H1 (cell line): ENCODE measurements at regions not wholly inside any gene's neighbourhood (a gene's known extent, or its start where the extent isn't known, plus 50 kb on each side); places are given as distances from the start of the nearest gene placed in this dataset.

ENCODE experiments used
- CTCF ChIA-PET: fragments of 300-600 bp; sonication (Branson Sonifier 250); formaldehyde crosslinking; loops from one replicate; lab custom pipeline; 2021; ENCODE audit not compliant: partially characterized antibody; lab: Charles Lee
- POLR2A ChIA-PET: fragments of 300-600 bp; sonication (Branson Sonifier 250); formaldehyde crosslinking; loops from one replicate; lab custom pipeline; 2021; ENCODE audit warnings: inconsistent platforms; ENCODE audit not compliant: partially characterized antibody; lab: Charles Lee
- DNase-seq, 2 experiments: peaks; one replicate each; pipeline versions ENCODE4 v3.0.0 to v3.0.0-alpha.2; 2010 to 2022; ENCODE audit warnings: low spot score in 2 of 2, low read depth in 1 of 2, mixed read lengths in 1 of 2
- FAIRE-seq: peaks from 2 replicates; lab custom pipeline; 2011; peaks lifted over from hg19 to GRCh38; lab: Jason Lieb, UNC
- H2AFZ ChIP-seq: 2 replicates; pipeline ENCODE4 v1.8.1; 2012; ENCODE audit warnings: low read length, inconsistent platforms
- H2AK5ac ChIP-seq: 2 replicates; pipeline ENCODE4 v1.6.1; 2013; ENCODE audit warnings: low read depth, low read length
- H2BK120ac ChIP-seq: replicated peaks from 2 replicates; pipeline ENCODE3; 2013; ENCODE audit warnings: low read depth, low read length, inconsistent platforms
- H2BK12ac ChIP-seq: 2 replicates; pipeline ENCODE4 v1.6.1; 2013; ENCODE audit warnings: low read depth, low read length
- H2BK15ac ChIP-seq: 2 replicates; pipeline ENCODE4 v1.6.1; 2013; ENCODE audit warnings: low read length
- H2BK20ac ChIP-seq: 2 replicates; pipeline ENCODE4 v1.6.1; 2013; ENCODE audit warnings: low read length
- H2BK5ac ChIP-seq: 2 replicates; pipeline ENCODE4 v1.6.1; 2013; ENCODE audit warnings: low read depth, low read length
- H3K14ac ChIP-seq: 2 replicates; pipeline ENCODE4 v1.6.1; 2013; ENCODE audit warnings: inconsistent platforms; ENCODE audit not compliant: insufficient read length
- H3K18ac ChIP-seq: 2 replicates; pipeline ENCODE4 v1.6.1; 2013; ENCODE audit warnings: low read length; ENCODE audit errors: extremely low read depth
- H3K23ac ChIP-seq: 2 replicates; pipeline ENCODE4 v1.6.1; 2013; ENCODE audit warnings: inconsistent platforms; ENCODE audit not compliant: insufficient read length
- H3K23me2 ChIP-seq: 2 replicates; pipeline ENCODE4 v1.6.1; 2013; ENCODE audit warnings: low read depth, low read length
- H3K27ac ChIP-seq: 2 replicates; pipeline ENCODE4 v1.6.1; 2011; ENCODE audit warnings: low read depth, low read length, inconsistent platforms
- H3K27me3 ChIP-seq, 4 experiments: replicated peaks in 1 of 4; 1 replicate in 1 of 4; 2 replicates in 3 of 4; pipeline versions ENCODE4 v1.6.1 to v1.8.1; 2011 to 2013; ENCODE audit warnings: low read length in 3 of 4, mild to moderate bottlenecking in 3 of 4, inconsistent platforms in 2 of 4, mixed read lengths in 2 of 4, moderate library complexity in 1 of 4; ENCODE audit not compliant: control insufficient read depth in 3 of 4, insufficient read depth in 3 of 4; ENCODE audit errors: extremely low read depth in 1 of 4
- H3K36me3 ChIP-seq, 4 experiments: 2 replicates each; pipeline versions ENCODE4 v1.6.1 to v1.8.1; 2011 to 2013; ENCODE audit warnings: mild to moderate bottlenecking in 4 of 4, low read length in 3 of 4, moderate library complexity in 2 of 4, control low read depth in 1 of 4, inconsistent platforms in 1 of 4; ENCODE audit not compliant: insufficient read depth in 4 of 4, control insufficient read depth in 2 of 4
- H3K4ac ChIP-seq: replicated peaks from 2 replicates; pipeline ENCODE3; 2013; ENCODE audit warnings: low read length, low read depth, mixed read lengths, inconsistent platforms; ENCODE audit not compliant: insufficient read length
- H3K4me1 ChIP-seq, 4 experiments: replicated peaks in 1 of 4; 1 replicate in 1 of 4; 2 replicates in 3 of 4; pipeline versions ENCODE4 v1.6.1 to v1.8.1; 2011 to 2013; ENCODE audit warnings: low read length in 3 of 4, inconsistent platforms in 2 of 4, mixed read lengths in 1 of 4; ENCODE audit not compliant: insufficient read depth in 4 of 4, control insufficient read depth in 3 of 4
- H3K4me2 ChIP-seq, 2 experiments: 2 replicates each; pipeline versions ENCODE4 v1.6.1 to v1.8.1; 2011 to 2013; ENCODE audit warnings: low read depth in 2 of 2, low read length in 2 of 2, control low read depth in 1 of 2, inconsistent platforms in 1 of 2, mild to moderate bottlenecking in 1 of 2; ENCODE audit not compliant: insufficient read depth in 1 of 2
- H3K4me3 ChIP-seq, 4 experiments: fragments of 200-600, 300-600 bp in 1 of 4; sonication (generic), shearing (Covaris generic), sonication (Bioruptor Twin) in 1 of 4; 2 replicates each; pipeline versions ENCODE4 v1.5.1 to v1.8.1; 2011 to 2016; ENCODE audit warnings: low read length in 4 of 4, low read depth in 3 of 4, control low read depth in 2 of 4, inconsistent platforms in 2 of 4, mild to moderate bottlenecking in 2 of 4, mixed read lengths in 1 of 4, moderate library complexity in 1 of 4; ENCODE audit not compliant: insufficient read depth in 2 of 4; ENCODE audit errors: extremely low read depth in 1 of 4
- H3K56ac ChIP-seq: replicated peaks from 2 replicates; pipeline ENCODE3; 2013; ENCODE audit warnings: low read depth, mild to moderate bottlenecking, mixed read lengths, low read length, inconsistent platforms; ENCODE audit not compliant: insufficient read length
- H3K79me1 ChIP-seq: 2 replicates; pipeline ENCODE4 v1.6.1; 2013; ENCODE audit warnings: low read depth, low read length, control low read depth
- H3K79me2 ChIP-seq, 2 experiments: 2 replicates each; pipeline versions ENCODE4 v1.6.1 to v1.8.1; 2012 to 2013; ENCODE audit warnings: low read length in 2 of 2, mild to moderate bottlenecking in 2 of 2, inconsistent platforms in 1 of 2; ENCODE audit not compliant: insufficient read depth in 2 of 2, control insufficient read depth in 1 of 2
- H3K9ac ChIP-seq, 4 experiments: replicated peaks in 1 of 4; 1 replicate in 1 of 4; 2 replicates in 3 of 4; pipeline versions ENCODE4 v1.6.1 to v1.8.1; 2011 to 2013; ENCODE audit warnings: low read depth in 3 of 4, low read length in 3 of 4, control low read depth in 2 of 4, mild to moderate bottlenecking in 2 of 4, moderate library complexity in 2 of 4, inconsistent platforms in 1 of 4; ENCODE audit errors: extremely low read depth in 1 of 4
- H3K9me3 ChIP-seq, 2 experiments: 2 replicates each; pipeline versions ENCODE4 v1.6.1 to v1.8.1; 2012 to 2013; ENCODE audit warnings: mild to moderate bottlenecking in 2 of 2, moderate library complexity in 2 of 2, control low read depth in 1 of 2, inconsistent platforms in 1 of 2, low read depth in 1 of 2, low read length in 1 of 2, mixed read lengths in 1 of 2; ENCODE audit not compliant: insufficient read depth in 2 of 2
- H4K20me1 ChIP-seq, 2 experiments: replicated peaks in 1 of 2; 2 replicates each; pipeline versions ENCODE3 to v1.8.1; 2011 to 2013; ENCODE audit warnings: inconsistent platforms in 2 of 2, low read length in 2 of 2, mild to moderate bottlenecking in 1 of 2; ENCODE audit not compliant: insufficient read depth in 2 of 2, control insufficient read depth in 1 of 2
- H4K5ac ChIP-seq: 2 replicates; pipeline ENCODE4 v1.6.1; 2013; ENCODE audit warnings: low read length, low read depth, mixed read lengths, inconsistent platforms; ENCODE audit not compliant: insufficient read length
- H4K8ac ChIP-seq: 2 replicates; pipeline ENCODE4 v1.8.0; 2013; ENCODE audit warnings: mild to moderate bottlenecking, moderate library complexity, low read length, inconsistent platforms; ENCODE audit not compliant: insufficient read depth; ENCODE audit errors: extremely low read depth
- H4K91ac ChIP-seq: replicated peaks from 2 replicates; pipeline ENCODE3; 2013; ENCODE audit warnings: low read length, mixed read lengths, inconsistent platforms; ENCODE audit not compliant: insufficient read length
- KDM4A ChIP-seq: IDR thresholded peaks from one replicate; pipeline ENCODE4 v1.7.1; 2012; ENCODE audit warnings: low read depth, mild to moderate bottlenecking, moderate library complexity, low read length, inconsistent platforms; ENCODE audit not compliant: severe bottlenecking
- POLR2AphosphoS5 ChIP-seq: IDR thresholded peaks from 2 replicates; pipeline ENCODE4 v1.6.1; 2011; ENCODE audit warnings: low read depth, low read length
- SIX5 ChIP-seq: IDR thresholded peaks from 2 replicates; pipeline ENCODE4 v1.6.1; 2011; ENCODE audit warnings: mild to moderate bottlenecking, low read depth, low read length
- SRF ChIP-seq: IDR thresholded peaks from 2 replicates; pipeline ENCODE4 v1.6.1; 2011; ENCODE audit warnings: mild to moderate bottlenecking, low read depth, low read length, moderate library complexity
- TBP ChIP-seq: IDR thresholded peaks from 2 replicates; pipeline ENCODE4 v1.6.1; 2011; ENCODE audit warnings: low read depth, low read length, improper control_type of control experiment
- TEAD4 ChIP-seq: IDR thresholded peaks from 2 replicates; pipeline ENCODE4 v1.6.1; 2012; ENCODE audit warnings: low read depth, low read length, inconsistent platforms, mixed read lengths
- USF2 ChIP-seq: IDR thresholded peaks from 2 replicates; pipeline ENCODE4 v1.6.1; 2011; ENCODE audit warnings: low read length, improper control_type of control experiment

- H2BK15ac ChIP-seq = no peak overlapping the region
- no peak for DNase-seq
- no peaks in the 10 kb centered on the region for H4K20me1 ChIP-seq
- POLR2A ChIA-PET = no interaction called here
- H2AFZ ChIP-seq = no peak overlapping the region
- H3K23me2 ChIP-seq = no peaks in the 10 kb centered on the region
- H3K56ac ChIP-seq = no peak overlapping the region
- H3K79me1 ChIP-seq = no peaks in the 10 kb centered on the region
- FAIRE-seq = no peak
- H3K18ac ChIP-seq = no peak overlapping the region
- H4K5ac ChIP-seq = no peak overlapping the region
- no peak overlapping the region for H4K8ac ChIP-seq
- H3K4me2 ChIP-seq = no peak overlapping the region
- H2AK5ac ChIP-seq = no peak overlapping the region
- H2BK5ac ChIP-seq = no peak overlapping the region
- H3K27me3 ChIP-seq = no peaks in the 10 kb centered on the region
- CTCF ChIA-PET = interaction anchor here (0.6 to 6.4 kb wide), 25 partner anchors 9 to 922 kb away, joined by 3 to 63 read pairs (median 5); no protein-coding TSS in a partner anchor
- H3K4me1 ChIP-seq = 0 out of 7 replicates have a peak, but pooled peaks cover 0 to 2% (median 0%) of the 10 kb centered on the region in 4 experiments
- H3K36me3 ChIP-seq = no peaks in the 10 kb centered on the region
- H2BK120ac ChIP-seq = no peak overlapping the region
- no peak overlapping the region for H3K14ac ChIP-seq
- no peak overlapping the region for H3K4me3 ChIP-seq
- no peak overlapping the region for H2BK20ac ChIP-seq
- H3K4ac ChIP-seq = no peak overlapping the region
- no peaks in the 10 kb centered on the region for H3K79me2 ChIP-seq
- no peak overlapping the region for H3K27ac ChIP-seq
- no peak overlapping the region for H2BK12ac ChIP-seq
- TF ChIP-seq KDM4A (no peak), SRF (no peak), TEAD4 (no peak), TBP (no peak), USF2 (no peak), SIX5 (no peak), POLR2AphosphoS5 (no peak)
- H3K9me3 ChIP-seq = no peaks in the 10 kb centered on the region
- no peak overlapping the region for H3K23ac ChIP-seq
- no peak overlapping the region for H4K91ac ChIP-seq
- H3K9ac ChIP-seq = no peak overlapping the region
Observed at GRCh38 chr9:82605657-82606031, 457.3 kb downstream of the RASEF start.
